PFSK-1 (cell line): ENCODE measurements at regions not wholly inside any gene's neighbourhood (a gene's known extent, or its start where the extent isn't known, plus 50 kb on each side); places are given as distances from the start of the nearest gene placed in this dataset.

Experiments
- FOXP2 ChIP-seq: optimal IDR thresholded peaks from 2 replicates; pipeline ENCODE3; 2011; ENCODE audit warnings: borderline replicate concordance, control low read depth, inconsistent platforms; ENCODE audit not compliant: insufficient read depth; ENCODE audit errors: extremely low read length, extremely low read depth
- POLR2AphosphoS5 ChIP-seq: IDR thresholded peaks from 2 replicates; pipeline ENCODE4 v1.6.1; 2012; ENCODE audit warnings: low read depth, mild to moderate bottlenecking, control low read depth, low read length, moderate library complexity
- SIN3A ChIP-seq: IDR thresholded peaks from 2 replicates; pipeline ENCODE4 v1.6.1; 2012; ENCODE audit warnings: mild to moderate bottlenecking, low read length, moderate library complexity, borderline replicate concordance; ENCODE audit not compliant: insufficient read depth
- TAF1 ChIP-seq: IDR thresholded peaks from 2 replicates; pipeline ENCODE4 v1.6.1; 2012; ENCODE audit warnings: low read length, control low read depth, borderline replicate concordance; ENCODE audit not compliant: insufficient read depth
- TF ChIP-seq, protein P1 (sequence below), 2 experiments: IDR thresholded peaks; 2 replicates each; pipeline versions ENCODE4 v1.6.1 to v1.8.0; 2011 to 2012; ENCODE audit warnings: low read depth in 2 of 2, low read length in 2 of 2, control low read depth in 1 of 2, inconsistent platforms in 1 of 2, mild to moderate bottlenecking in 1 of 2, moderate library complexity in 1 of 2; ENCODE audit not compliant: insufficient read depth in 1 of 2

GRCh38 chr13:82702513-82702912 lies 1179.8 kb downstream of the SLITRK1 start:
- TF ChIP-seq TAF1 (no peak), SIN3A (no peak), POLR2AphosphoS5 (no peak), FOXP2 (no peak)
- TF ChIP-seq, protein P1, sequence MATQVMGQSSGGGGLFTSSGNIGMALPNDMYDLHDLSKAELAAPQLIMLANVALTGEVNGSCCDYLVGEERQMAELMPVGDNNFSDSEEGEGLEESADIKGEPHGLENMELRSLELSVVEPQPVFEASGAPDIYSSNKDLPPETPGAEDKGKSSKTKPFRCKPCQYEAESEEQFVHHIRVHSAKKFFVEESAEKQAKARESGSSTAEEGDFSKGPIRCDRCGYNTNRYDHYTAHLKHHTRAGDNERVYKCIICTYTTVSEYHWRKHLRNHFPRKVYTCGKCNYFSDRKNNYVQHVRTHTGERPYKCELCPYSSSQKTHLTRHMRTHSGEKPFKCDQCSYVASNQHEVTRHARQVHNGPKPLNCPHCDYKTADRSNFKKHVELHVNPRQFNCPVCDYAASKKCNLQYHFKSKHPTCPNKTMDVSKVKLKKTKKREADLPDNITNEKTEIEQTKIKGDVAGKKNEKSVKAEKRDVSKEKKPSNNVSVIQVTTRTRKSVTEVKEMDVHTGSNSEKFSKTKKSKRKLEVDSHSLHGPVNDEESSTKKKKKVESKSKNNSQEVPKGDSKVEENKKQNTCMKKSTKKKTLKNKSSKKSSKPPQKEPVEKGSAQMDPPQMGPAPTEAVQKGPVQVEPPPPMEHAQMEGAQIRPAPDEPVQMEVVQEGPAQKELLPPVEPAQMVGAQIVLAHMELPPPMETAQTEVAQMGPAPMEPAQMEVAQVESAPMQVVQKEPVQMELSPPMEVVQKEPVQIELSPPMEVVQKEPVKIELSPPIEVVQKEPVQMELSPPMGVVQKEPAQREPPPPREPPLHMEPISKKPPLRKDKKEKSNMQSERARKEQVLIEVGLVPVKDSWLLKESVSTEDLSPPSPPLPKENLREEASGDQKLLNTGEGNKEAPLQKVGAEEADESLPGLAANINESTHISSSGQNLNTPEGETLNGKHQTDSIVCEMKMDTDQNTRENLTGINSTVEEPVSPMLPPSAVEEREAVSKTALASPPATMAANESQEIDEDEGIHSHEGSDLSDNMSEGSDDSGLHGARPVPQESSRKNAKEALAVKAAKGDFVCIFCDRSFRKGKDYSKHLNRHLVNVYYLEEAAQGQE (IDR thresholded peaks at IDR 0.05; ENCODE audit: insufficient read depth in 1 of 2, low read depth in 2 of 2, low read length in 2 of 2) = no peak

GRCh38 chr13:82701020-82701419 lies 1181.3 kb downstream of the SLITRK1 start:
- no peak for TF ChIP-seq SIN3A
- TF ChIP-seq FOXP2 = no peak
- no peak for TF ChIP-seq TAF1
- TF ChIP-seq POLR2AphosphoS5 = no peak
- TF ChIP-seq, protein P1 (IDR thresholded peaks at IDR 0.05; ENCODE audit: insufficient read depth in 1 of 2, low read depth in 2 of 2, low read length in 2 of 2) = no peak

GRCh38 chr13:82698941-82699340 lies 1183.3 kb downstream of the SLITRK1 start:
- TF ChIP-seq, protein P1 (IDR thresholded peaks at IDR 0.05; ENCODE audit: insufficient read depth in 1 of 2, low read depth in 2 of 2, low read length in 2 of 2) = no peak
- TF ChIP-seq SIN3A = no peak
- TF ChIP-seq TAF1 = no peak
- no peak for TF ChIP-seq FOXP2
- TF ChIP-seq POLR2AphosphoS5 = no peak

GRCh38 chr13:82698383-82698782 lies 1183.9 kb downstream of the SLITRK1 start:
- no peak for TF ChIP-seq POLR2AphosphoS5

DNA sequence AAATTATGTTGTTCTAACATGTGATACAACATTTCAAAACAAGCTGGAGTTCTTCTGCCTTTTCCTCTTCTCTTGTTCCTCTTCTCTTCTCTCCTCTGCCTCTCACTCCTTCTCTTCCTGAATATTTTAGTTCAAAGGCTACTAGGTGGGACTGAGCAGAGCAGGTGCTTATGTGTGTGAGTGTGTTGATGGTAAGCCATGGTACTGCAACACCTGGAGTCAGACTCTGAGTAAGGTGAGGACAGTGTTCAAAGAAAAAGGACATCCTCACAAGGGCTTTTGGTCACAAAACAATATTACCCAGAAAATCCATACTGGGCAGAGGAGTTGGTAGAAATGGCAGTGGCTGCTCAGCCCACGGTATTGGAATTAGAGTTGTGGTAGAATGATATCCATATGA lies 1188.7 kb downstream of the SLITRK1 start:
- no peak for TF ChIP-seq FOXP2
- TF ChIP-seq POLR2AphosphoS5 = no peak
- TF ChIP-seq TAF1 = no peak
- TF ChIP-seq, protein P1 (IDR thresholded peaks at IDR 0.05; ENCODE audit: insufficient read depth in 1 of 2, low read depth in 2 of 2, low read length in 2 of 2) = no peak
- no peak for TF ChIP-seq SIN3A
